CD14-positive monocyte (primary cell): ENCODE measurements at regions not wholly inside any gene's neighbourhood (a gene's known extent, or its start where the extent isn't known, plus 50 kb on each side); places are given as distances from the start of the nearest gene placed in this dataset.

Experiments used
- DNase-seq, 3 donors: peaks; one replicate each; pipeline ENCODE4 v3.0.0-alpha.2; 2011 to 2022
- H2AFZ ChIP-seq: 2 replicates; pipeline ENCODE4 v1.6.0; 2012; ENCODE audit warnings: mild to moderate bottlenecking, low read depth, low read length, inconsistent platforms; ENCODE audit not compliant: insufficient read depth, poor library complexity, severe bottlenecking
- H3K27ac ChIP-seq, 2 donors: 1 replicate in 1 of 2; 2 replicates in 1 of 2; pipeline ENCODE4 v1.5.1; 2012 to 2013; ENCODE audit warnings: low read length in 2 of 2, control low read depth in 1 of 2, inconsistent platforms in 1 of 2, low read depth in 1 of 2, mild to moderate bottlenecking in 1 of 2
- H3K27me3 ChIP-seq, 2 donors: one replicate each; pipeline versions ENCODE4 v1.6.0 to v1.6.1; 2011 to 2013; ENCODE audit warnings: low read length in 2 of 2; ENCODE audit not compliant: control insufficient read depth in 2 of 2, insufficient read depth in 2 of 2
- H3K36me3 ChIP-seq, 2 donors: replicated peaks in 1 of 2; 1 replicate in 1 of 2; 2 replicates in 1 of 2; pipeline versions ENCODE4 v1.5.1 to v1.6.1; 2012 to 2013; ENCODE audit warnings: low read length in 2 of 2, control low read depth in 1 of 2, inconsistent platforms in 1 of 2, mild to moderate bottlenecking in 1 of 2; ENCODE audit not compliant: insufficient read depth in 2 of 2, control insufficient read depth in 1 of 2
- H3K4me1 ChIP-seq, 2 donors: 1 replicate in 1 of 2; 2 replicates in 1 of 2; pipeline versions ENCODE4 v1.5.1 to v1.6.1; 2012 to 2013; ENCODE audit warnings: low read length in 2 of 2, control low read depth in 1 of 2, inconsistent platforms in 1 of 2, mild to moderate bottlenecking in 1 of 2, moderate library complexity in 1 of 2; ENCODE audit not compliant: insufficient read depth in 2 of 2, control insufficient read depth in 1 of 2
- H3K4me2 ChIP-seq: replicated peaks from 2 replicates; pipeline ENCODE3; 2012; ENCODE audit warnings: low read length, moderate library complexity, mild to moderate bottlenecking; ENCODE audit not compliant: poor library complexity, severe bottlenecking; ENCODE audit errors: extremely low read depth
- H3K4me3 ChIP-seq, 3 experiments: fragments of 200-600 bp in 1 of 3; sonication (generic) in 1 of 3; replicated peaks in 1 of 3; 1 replicate in 2 of 3; 2 replicates in 1 of 3; pipeline ENCODE4 v1.5.1; 2011 to 2013; ENCODE audit warnings: low read length in 3 of 3, mild to moderate bottlenecking in 3 of 3, control low read depth in 2 of 3, low read depth in 2 of 3, inconsistent platforms in 1 of 3, moderate library complexity in 1 of 3
- H3K79me2 ChIP-seq: 2 replicates; pipeline ENCODE4 v1.6.0; 2012; ENCODE audit warnings: mild to moderate bottlenecking, control low read depth, inconsistent platforms, low read length, moderate library complexity; ENCODE audit not compliant: insufficient read depth
- H3K9ac ChIP-seq: 2 replicates; pipeline ENCODE4 v1.6.0; 2017; ENCODE audit warnings: low read length, mild to moderate bottlenecking; ENCODE audit not compliant: insufficient read depth, poor library complexity, severe bottlenecking
- H3K9me3 ChIP-seq, 2 donors: replicated peaks in 1 of 2; 1 replicate in 1 of 2; 2 replicates in 1 of 2; pipeline versions ENCODE4 v1.5.1 to v1.6.1; 2012 to 2013; ENCODE audit warnings: low read length in 2 of 2, control low read depth in 1 of 2; ENCODE audit not compliant: control insufficient read depth in 1 of 2, insufficient read depth in 1 of 2
- H4K20me1 ChIP-seq: 2 replicates; pipeline ENCODE4 v1.6.0; 2012; ENCODE audit warnings: mild to moderate bottlenecking, low read length, control low read depth, moderate library complexity; ENCODE audit not compliant: insufficient read depth
- H3K27ac Mint-ChIP-seq, 7 donors: one replicate each; pipeline ENCODE4 v1.8.0; 2020; ENCODE audit warnings: mild to moderate bottlenecking in 7 of 7, mixed read lengths in 7 of 7, moderate library complexity in 6 of 7, inconsistent platforms in 2 of 7
- H3K27me3 Mint-ChIP-seq, 3 donors: one replicate each; pipeline ENCODE4 v1.8.0; 2021 to 2022; ENCODE audit warnings: low read depth in 3 of 3, mild to moderate bottlenecking in 3 of 3, mixed read lengths in 3 of 3, moderate library complexity in 3 of 3, inconsistent platforms in 1 of 3
- H3K36me3 Mint-ChIP-seq, 2 donors: one replicate each; pipeline ENCODE4 v1.8.0; 2020; ENCODE audit warnings: mixed read lengths in 2 of 2, inconsistent platforms in 1 of 2, mild to moderate bottlenecking in 1 of 2
- H3K4me1 Mint-ChIP-seq: one replicate; pipeline ENCODE4 v1.8.0; 2020; ENCODE audit warnings: mild to moderate bottlenecking, mixed read lengths
- H3K4me3 Mint-ChIP-seq, 2 donors: one replicate each; pipeline ENCODE4 v1.8.0; 2020; ENCODE audit warnings: mild to moderate bottlenecking in 2 of 2, mixed read lengths in 2 of 2, moderate library complexity in 1 of 2
- H3K9me3 Mint-ChIP-seq, 7 donors: one replicate each; pipeline ENCODE4 v1.8.0; 2020 to 2022; ENCODE audit warnings: mixed read lengths in 7 of 7, mild to moderate bottlenecking in 6 of 7, moderate library complexity in 6 of 7, inconsistent platforms in 2 of 7
- WGBS: methylation state at CpG from one replicate; pipeline ENCODE4 v1.1.5; 2013; ENCODE audit warnings: missing lambda C conversion rate; ENCODE audit not compliant: insufficient coverage; 5-methylcytosine and 5-hydroxymethylcytosine counted together
- intact Hi-C, 2 donors: fragments of 100-400 bp; cut with micrococcal nuclease; formaldehyde crosslinking; loops; one replicate each; pipeline versions ENCODE4 v1.15.0 to v1.15.1; 2023
- TF ChIP-seq, protein P1 (sequence below): fragments of 200-600 bp; IDR thresholded peaks from one replicate; pipeline ENCODE4 v1.8.0; 2022; ENCODE audit warnings: antibody characterized with exemption, mild to moderate bottlenecking

DNA sequence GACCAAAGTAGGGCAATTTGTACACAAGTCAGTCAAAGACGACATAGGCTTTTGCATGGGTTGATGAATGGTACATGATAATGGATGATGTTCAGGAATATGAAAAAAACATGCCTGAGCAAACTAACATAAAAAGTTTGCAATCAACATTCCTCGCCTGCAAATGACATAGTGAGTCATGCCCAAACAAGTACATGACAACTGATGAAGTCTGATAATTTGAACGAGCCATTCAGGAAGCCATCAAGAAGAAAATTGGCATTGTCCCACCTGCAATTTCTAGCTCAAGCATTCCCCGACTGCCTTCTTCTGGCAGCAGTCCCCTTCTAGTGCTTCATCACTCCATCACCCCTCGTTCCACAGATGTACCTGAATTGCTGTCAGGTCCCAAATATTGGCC lies 118.4 kb upstream of the NR5A2 start:
- Histone ChIP-seq H3K27ac (no peak overlapping the region), H4K20me1 (no peaks in the 10 kb centered on the region), H3K4me2 (no peak overlapping the region), H3K4me3 (no peak overlapping the region), H3K9me3 (no peaks in the 10 kb centered on the region), H3K9ac (no peak overlapping the region), H3K27me3 (no peaks in the 10 kb centered on the region), H3K36me3 (no peaks in the 10 kb centered on the region), H2AFZ (no peak overlapping the region), H3K79me2 (no peaks in the 10 kb centered on the region), H3K4me1 (no peaks in the 10 kb centered on the region)
- H3K27me3 Mint-ChIP-seq = peaks cover 0 to 3% (median 3%) of the 10 kb centered on the region in 3 donors
- WGBS = 77% methylated on average over 4 of the region's 5 CpGs
- H3K27ac Mint-ChIP-seq = no peak overlapping the region
- TF ChIP-seq, protein P1, sequence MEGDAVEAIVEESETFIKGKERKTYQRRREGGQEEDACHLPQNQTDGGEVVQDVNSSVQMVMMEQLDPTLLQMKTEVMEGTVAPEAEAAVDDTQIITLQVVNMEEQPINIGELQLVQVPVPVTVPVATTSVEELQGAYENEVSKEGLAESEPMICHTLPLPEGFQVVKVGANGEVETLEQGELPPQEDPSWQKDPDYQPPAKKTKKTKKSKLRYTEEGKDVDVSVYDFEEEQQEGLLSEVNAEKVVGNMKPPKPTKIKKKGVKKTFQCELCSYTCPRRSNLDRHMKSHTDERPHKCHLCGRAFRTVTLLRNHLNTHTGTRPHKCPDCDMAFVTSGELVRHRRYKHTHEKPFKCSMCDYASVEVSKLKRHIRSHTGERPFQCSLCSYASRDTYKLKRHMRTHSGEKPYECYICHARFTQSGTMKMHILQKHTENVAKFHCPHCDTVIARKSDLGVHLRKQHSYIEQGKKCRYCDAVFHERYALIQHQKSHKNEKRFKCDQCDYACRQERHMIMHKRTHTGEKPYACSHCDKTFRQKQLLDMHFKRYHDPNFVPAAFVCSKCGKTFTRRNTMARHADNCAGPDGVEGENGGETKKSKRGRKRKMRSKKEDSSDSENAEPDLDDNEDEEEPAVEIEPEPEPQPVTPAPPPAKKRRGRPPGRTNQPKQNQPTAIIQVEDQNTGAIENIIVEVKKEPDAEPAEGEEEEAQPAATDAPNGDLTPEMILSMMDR = no peak
- H3K9me3 Mint-ChIP-seq = peaks cover 0 to 9% (median 2%) of the 10 kb centered on the region in 7 donors
- DNase-seq = no peak
- H3K4me1 Mint-ChIP-seq = no peaks in the 10 kb centered on the region
- intact Hi-C loops = no loop called here
- no peak overlapping the region for H3K4me3 Mint-ChIP-seq
- H3K36me3 Mint-ChIP-seq = no peaks in the 10 kb centered on the region

DNA sequence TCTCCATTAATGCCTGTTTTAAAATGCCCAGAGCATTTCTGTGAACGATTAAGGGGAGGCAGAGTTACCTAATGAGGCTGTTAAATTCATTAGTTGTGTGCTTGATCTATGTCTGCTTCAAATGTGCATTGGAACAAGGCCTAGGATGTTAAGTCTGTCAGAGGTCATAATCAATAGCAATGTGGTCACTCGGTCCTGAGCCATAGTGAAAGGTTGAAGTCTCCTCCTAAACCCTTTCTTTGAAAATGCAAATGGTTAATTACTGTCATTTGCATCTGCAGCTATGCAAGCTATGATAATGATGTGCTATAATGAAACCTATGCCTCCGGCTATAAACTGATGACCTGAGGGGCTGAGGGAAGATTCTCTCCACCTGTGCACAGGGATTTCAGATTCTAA lies 114.2 kb upstream of the NR5A2 start:
- Mint-ChIP-seq H3K27ac (no peak overlapping the region), H3K36me3 (no peaks in the 10 kb centered on the region), H3K4me1 (no peaks in the 10 kb centered on the region), H3K9me3 (no peaks in the 10 kb centered on the region), H3K27me3 (peaks cover 0 to 4% (median 2%) of the 10 kb centered on the region in 3 donors), H3K4me3 (no peak overlapping the region)
- no peak overlapping the region for H3K9ac ChIP-seq
- no peaks in the 10 kb centered on the region for H3K9me3 ChIP-seq
- no peaks in the 10 kb centered on the region for H3K27me3 ChIP-seq
- no peak overlapping the region for H2AFZ ChIP-seq
- TF ChIP-seq, protein P1 = no peak
- H3K4me1 ChIP-seq = no peaks in the 10 kb centered on the region
- no peaks in the 10 kb centered on the region for H3K36me3 ChIP-seq
- WGBS = no CpG with 5 or more reads among the region's 3 CpGs
- no peaks in the 10 kb centered on the region for H4K20me1 ChIP-seq
- no peak for DNase-seq
- no peak overlapping the region for H3K4me2 ChIP-seq
- H3K4me3 ChIP-seq = no peak overlapping the region
- no peak overlapping the region for H3K27ac ChIP-seq
- no peaks in the 10 kb centered on the region for H3K79me2 ChIP-seq
- intact Hi-C loops = no loop called here
